ENCODE measurements at regions not wholly inside any gene's neighbourhood (a gene's known extent, or its start where the extent isn't known, plus 50 kb on each side); places are given as distances from the start of the nearest gene placed in this dataset.

DNA sequence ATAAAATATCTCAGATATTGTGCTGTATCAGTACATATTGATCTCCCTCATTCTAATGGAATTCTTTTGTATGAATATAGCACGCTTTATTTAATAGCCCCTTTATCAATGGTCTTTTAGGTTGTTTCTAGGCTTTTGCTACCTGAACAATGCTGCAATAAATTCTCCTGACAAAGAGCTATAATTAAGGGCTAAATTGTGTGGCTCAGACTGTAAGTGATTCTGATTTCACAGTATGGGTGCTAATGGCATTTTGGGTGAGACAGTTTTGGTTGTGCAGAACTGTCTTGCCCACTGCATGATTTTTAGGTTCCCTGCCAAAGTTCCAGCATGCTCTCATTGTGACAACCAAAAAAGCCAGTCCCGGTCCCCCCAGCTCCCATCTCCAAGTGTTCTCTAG, 363.2 kb downstream of the REEP3 start:
- Histone ChIP-seq H3K79me2 (ENCODE audit: insufficient read depth, low read length) (no peaks in the 10 kb centered on the region), H3K27me3 (ENCODE audit: low read length) (no peaks in the 10 kb centered on the region), H3K36me3 (ENCODE audit: low read length) (no peaks in the 10 kb centered on the region), H3K9me3 (ENCODE audit: insufficient read depth, low read length) (no peaks in the 10 kb centered on the region), H3K4me3 (ENCODE audit: insufficient read depth, low read length, poor library complexity, severe bottlenecking) (no peak overlapping the region), H2AFZ (ENCODE audit: low read depth, low read length, severe bottlenecking) (no peak overlapping the region), H4K20me1 (ENCODE audit: low read depth, low read length) (no peaks in the 10 kb centered on the region), H3K27ac (ENCODE audit: low read depth, low read length) (no peak overlapping the region), H3K4me2 (ENCODE audit: low read depth, low read length, poor library complexity, severe bottlenecking) (no peak overlapping the region), H3F3A (ENCODE audit: insufficient read depth) (no peaks in the 10 kb centered on the region), H3K9me2 (replicated peaks; ENCODE audit: insufficient read depth, low read length) (no peaks in the 10 kb centered on the region), H3K9ac (ENCODE audit: low read length) (no peak overlapping the region)
- TF ChIP-seq, protein P1, sequence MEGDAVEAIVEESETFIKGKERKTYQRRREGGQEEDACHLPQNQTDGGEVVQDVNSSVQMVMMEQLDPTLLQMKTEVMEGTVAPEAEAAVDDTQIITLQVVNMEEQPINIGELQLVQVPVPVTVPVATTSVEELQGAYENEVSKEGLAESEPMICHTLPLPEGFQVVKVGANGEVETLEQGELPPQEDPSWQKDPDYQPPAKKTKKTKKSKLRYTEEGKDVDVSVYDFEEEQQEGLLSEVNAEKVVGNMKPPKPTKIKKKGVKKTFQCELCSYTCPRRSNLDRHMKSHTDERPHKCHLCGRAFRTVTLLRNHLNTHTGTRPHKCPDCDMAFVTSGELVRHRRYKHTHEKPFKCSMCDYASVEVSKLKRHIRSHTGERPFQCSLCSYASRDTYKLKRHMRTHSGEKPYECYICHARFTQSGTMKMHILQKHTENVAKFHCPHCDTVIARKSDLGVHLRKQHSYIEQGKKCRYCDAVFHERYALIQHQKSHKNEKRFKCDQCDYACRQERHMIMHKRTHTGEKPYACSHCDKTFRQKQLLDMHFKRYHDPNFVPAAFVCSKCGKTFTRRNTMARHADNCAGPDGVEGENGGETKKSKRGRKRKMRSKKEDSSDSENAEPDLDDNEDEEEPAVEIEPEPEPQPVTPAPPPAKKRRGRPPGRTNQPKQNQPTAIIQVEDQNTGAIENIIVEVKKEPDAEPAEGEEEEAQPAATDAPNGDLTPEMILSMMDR (IDR thresholded peaks at IDR 0.05; ENCODE audit: insufficient read depth, low read length, poor library complexity, severe bottlenecking), result no peak
- no peak for TF ChIP-seq EZH2phosphoT487 (conservative IDR thresholded peaks at IDR 0.05; ENCODE audit: low read length)

DNA sequence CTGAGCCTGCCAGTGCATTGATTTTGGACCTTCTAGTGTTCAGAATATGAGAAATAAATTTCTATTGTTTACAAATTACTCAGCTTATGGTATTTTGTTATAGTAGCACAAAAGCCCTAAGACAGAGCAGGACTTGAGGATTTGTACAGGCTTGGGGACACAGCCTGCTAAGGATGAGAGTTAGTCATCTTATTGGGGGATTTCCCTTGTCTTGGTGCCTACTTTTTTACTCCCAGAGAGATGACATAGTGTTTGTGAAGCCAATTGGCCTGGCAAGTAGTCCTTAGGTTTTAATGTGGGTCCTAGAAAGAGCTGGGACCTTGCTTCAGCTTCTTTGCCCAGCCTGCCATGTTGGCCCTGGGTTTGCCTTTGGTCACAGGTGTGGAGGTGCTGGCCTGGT, 364.0 kb downstream of the REEP3 start:
- no peaks in the 10 kb centered on the region for H4K20me1 ChIP-seq (ENCODE audit: low read depth, low read length)
- TF ChIP-seq, protein P1 (IDR thresholded peaks at IDR 0.05; ENCODE audit: insufficient read depth, low read length, poor library complexity, severe bottlenecking), result no peak
- TF ChIP-seq EZH2phosphoT487 (conservative IDR thresholded peaks at IDR 0.05; ENCODE audit: low read length), result no peak
- H3K27ac ChIP-seq (ENCODE audit: low read depth, low read length), result no peak overlapping the region
- H3K9me2 ChIP-seq (replicated peaks; ENCODE audit: insufficient read depth, low read length), result no peaks in the 10 kb centered on the region
- no peaks in the 10 kb centered on the region for H3K27me3 ChIP-seq (ENCODE audit: low read length)
- H3K9ac ChIP-seq (ENCODE audit: low read length), result no peak overlapping the region
- no peaks in the 10 kb centered on the region for H3K36me3 ChIP-seq (ENCODE audit: low read length)
- no peaks in the 10 kb centered on the region for H3K9me3 ChIP-seq (ENCODE audit: insufficient read depth, low read length)
- no peak overlapping the region for H2AFZ ChIP-seq (ENCODE audit: low read depth, low read length, severe bottlenecking)
- H3F3A ChIP-seq (ENCODE audit: insufficient read depth), result no peaks in the 10 kb centered on the region
- H3K4me3 ChIP-seq (ENCODE audit: insufficient read depth, low read length, poor library complexity, severe bottlenecking), result no peak overlapping the region
- no peaks in the 10 kb centered on the region for H3K79me2 ChIP-seq (ENCODE audit: insufficient read depth, low read length)
- H3K4me2 ChIP-seq (ENCODE audit: low read depth, low read length, poor library complexity, severe bottlenecking), result no peak overlapping the region

DNA sequence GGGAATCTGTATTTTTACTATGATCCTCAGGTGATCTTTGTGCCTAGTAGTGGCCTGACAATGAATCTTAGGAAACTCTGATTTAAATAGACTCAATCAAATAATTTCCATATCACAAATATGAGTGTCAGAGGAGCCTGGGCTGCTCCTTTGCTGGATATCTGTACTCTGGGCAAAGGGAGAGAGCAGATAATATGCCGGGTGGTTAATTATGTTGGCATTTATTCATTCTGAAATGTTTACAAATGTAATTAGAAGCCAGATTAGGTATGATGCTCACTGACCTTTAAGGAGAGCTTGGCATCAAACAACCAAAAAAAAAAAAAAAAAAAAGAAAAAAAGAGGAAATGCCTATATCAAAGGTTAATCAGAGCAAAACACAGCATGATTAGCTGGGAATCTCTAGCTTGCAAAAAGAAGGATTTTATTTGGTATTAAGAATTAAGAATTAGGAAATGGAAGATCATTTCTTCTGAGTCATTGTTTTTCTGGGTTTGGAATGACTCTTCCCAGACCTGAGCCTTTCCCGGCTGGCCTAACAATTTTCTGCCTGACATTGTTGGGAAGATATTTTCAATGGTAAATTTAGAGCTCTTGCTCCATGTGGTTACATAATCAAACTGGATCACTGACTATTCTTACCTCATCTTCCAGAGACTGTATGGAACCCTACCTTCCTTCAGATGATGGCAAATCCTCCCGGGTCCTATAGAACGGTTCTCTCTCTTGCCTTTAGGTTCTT, 365.3 kb downstream of the REEP3 start:
- Histone ChIP-seq H3K9me2 (replicated peaks; ENCODE audit: insufficient read depth, low read length) (no peaks in the 10 kb centered on the region), H3K27me3 (ENCODE audit: low read length) (no peaks in the 10 kb centered on the region), H3K36me3 (ENCODE audit: low read length) (no peaks in the 10 kb centered on the region), H3K79me2 (ENCODE audit: insufficient read depth, low read length) (no peaks in the 10 kb centered on the region), H3K9me3 (ENCODE audit: insufficient read depth, low read length) (no peaks in the 10 kb centered on the region), H3F3A (ENCODE audit: insufficient read depth) (no peaks in the 10 kb centered on the region), H3K4me2 (ENCODE audit: low read depth, low read length, poor library complexity, severe bottlenecking) (no peak overlapping the region), H3K27ac (ENCODE audit: low read depth, low read length) (no peak overlapping the region), H3K4me3 (ENCODE audit: insufficient read depth, low read length, poor library complexity, severe bottlenecking) (no peak overlapping the region), H3K9ac (ENCODE audit: low read length) (no peak overlapping the region), H4K20me1 (ENCODE audit: low read depth, low read length) (no peaks in the 10 kb centered on the region), H2AFZ (ENCODE audit: low read depth, low read length, severe bottlenecking) (no peak overlapping the region)
- TF ChIP-seq, protein P1 (IDR thresholded peaks at IDR 0.05; ENCODE audit: insufficient read depth, low read length, poor library complexity, severe bottlenecking), result no peak
- TF ChIP-seq EZH2phosphoT487 (conservative IDR thresholded peaks at IDR 0.05; ENCODE audit: low read length), result no peak
